ENCODE measurements at regions not wholly inside any gene's neighbourhood (a gene's known extent, or its start where the extent isn't known, plus 50 kb on each side); places are given as distances from the start of the nearest gene placed in this dataset.
"Not testable (repeated sequence)": the region's sequence is repeated elsewhere in the genome, so short reads cannot be mapped to it uniquely, and the experiment has no call there.

DNA sequence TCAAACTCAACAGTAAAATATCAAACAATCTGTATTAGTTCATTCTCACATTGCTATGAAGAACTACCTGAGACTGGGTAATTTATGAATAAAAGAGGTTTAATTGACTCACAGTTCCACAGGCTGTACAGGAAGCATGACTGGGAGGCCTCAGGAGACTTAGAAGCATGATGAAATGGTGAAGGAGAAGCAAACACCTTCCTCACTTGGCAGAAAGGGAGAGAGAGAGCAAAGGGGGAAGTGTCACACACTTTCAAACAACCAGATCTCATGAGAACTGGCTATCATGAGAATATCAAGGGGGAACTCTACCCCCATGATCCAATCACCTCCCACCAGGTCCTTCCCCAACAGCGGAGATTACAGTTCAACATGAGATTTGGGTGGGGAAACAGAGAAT, 198.5 kb upstream of the CRIM1 start:
- not testable (repeated sequence) for DNase-seq

GRCh38 chr2:36147670-36148390, 207.7 kb upstream of the CRIM1 start:
- DNase-seq, result no peak

DNA sequence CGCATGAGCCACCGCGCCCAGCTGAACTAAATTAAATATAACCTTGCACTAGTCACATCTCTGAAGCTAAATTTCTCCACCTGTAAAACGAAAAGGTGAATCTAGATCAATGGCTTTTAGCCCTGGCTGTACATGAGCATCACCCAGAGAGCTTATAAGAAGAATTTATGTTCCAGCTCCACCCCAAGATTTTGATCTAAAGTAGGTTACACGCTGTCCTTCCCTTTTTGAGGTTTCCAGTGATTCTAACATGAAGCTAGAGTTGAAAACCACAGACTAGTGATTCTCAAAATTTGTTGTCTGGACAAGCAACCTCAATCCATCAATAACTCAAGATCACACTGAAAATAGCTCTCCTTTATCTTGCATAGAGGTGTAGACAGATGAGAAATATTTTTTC, 208.8 kb upstream of the CRIM1 start:
- DNase-seq, result no peak

- DNase-seq, result no peak
Measured at GRCh38 chr2:36140391-36140790, 215.2 kb upstream of the CRIM1 start.

DNA sequence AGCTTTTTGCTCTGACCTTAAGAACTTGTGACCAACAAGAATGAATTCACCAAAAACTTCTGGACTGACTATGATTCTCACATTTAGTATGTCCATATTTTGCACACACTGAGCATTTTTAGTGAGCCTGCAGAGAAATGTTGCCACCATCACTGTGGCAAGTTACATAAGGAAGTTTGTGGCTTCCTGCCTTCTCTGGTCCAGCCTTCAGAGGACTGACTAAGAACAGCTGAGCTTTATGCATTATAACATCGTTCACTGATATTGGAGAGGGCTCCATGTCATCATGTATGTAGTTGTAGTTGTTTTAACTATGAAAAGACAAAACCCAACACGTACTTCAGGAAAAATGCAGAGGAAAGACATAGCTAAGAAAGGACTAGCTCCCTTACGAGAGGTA, 218.0 kb upstream of the CRIM1 start:
- no peak for DNase-seq

DNA sequence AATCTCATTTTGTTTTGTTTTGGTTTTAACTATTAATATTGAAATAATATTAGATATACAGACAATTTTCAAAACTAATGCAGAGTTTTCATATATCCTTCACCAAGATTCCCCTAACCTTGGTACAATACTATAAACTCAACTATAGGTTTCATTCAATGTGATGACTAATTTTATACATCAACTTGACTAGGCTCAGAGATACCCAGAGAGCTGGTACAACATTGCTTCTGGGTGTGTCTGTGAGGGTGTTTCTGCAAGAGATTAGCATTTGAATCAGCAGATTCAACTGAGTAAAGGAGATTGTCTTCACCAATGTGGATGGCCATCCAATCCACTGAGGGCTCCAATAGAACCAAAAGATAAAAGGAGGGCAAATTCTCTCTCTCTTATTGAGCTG, 221.3 kb upstream of the CRIM1 start:
- no peak for DNase-seq

GRCh38 chr2:36128359-36128758, 227.2 kb upstream of the CRIM1 start:
- DNase-seq, result no peak

- DNase-seq, result no peak
Measured at GRCh38 chr2:36125702-36126101, 229.9 kb upstream of the CRIM1 start.

GRCh38 chr2:36123995-36124394, 231.6 kb upstream of the CRIM1 start:
- no peak for DNase-seq

DNA sequence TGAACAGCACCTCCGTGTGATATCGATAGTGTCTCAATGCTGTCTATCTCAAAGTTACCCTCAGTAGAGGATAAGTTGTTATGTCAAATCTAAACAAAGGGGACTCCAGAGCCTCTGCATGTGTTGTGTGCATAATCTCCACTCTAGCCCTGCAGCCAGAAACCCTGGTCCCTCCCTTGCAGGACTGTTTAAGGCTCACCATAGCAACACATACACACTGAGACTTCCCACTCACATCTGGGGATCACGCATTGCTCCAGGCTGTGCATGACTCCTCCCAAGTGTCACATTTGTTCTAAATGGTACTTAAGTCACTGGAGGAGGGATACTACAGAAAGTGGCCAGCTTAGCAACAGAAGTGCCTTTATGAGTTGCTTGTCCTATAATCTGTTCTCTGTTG, 258.6 kb upstream of the CRIM1 start:
- DNase-seq, result no peak

DNA sequence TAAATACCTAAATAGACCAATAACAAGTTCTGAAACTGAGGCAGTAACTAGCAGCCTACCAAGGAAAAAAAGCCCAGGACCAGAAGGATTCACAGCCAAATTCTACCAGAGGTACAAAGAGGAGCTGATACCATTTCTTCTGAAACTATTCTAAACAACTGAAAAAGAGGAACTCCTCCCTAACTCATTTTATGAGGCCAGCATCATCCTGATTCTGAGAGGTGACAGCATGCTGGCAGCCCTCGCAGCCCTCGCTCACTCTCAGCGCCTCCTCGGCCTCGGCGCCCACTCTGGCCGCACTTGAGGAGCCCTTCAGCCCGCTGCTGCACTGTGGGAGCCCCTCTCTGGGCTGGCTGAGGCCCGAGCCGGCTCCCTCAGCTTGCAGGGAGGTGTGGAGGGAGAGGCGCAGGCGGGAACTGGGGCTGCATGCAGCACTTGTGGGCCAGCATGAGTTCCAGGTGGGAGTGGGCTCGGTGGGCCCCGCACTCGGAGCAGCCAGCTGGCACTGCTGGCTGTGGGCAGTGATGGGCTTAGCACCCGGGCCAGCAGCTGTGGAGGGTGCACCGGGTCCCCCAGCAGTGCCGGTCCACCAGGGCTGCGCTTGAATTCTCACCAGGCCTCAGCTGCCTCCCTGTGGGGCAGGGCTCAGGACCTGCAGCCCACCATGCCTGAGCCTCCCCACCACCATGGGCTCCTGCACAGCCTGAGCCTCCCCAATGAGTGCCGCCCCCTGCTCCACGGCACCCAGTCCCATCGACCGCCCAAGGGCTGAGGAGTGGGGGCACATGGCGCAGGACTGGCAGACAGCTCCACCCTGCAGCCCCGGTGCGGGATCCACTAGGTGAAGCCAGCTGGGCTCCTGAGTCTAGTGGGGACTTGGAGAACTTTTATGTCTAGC, 263.5 kb upstream of the CRIM1 start:
- DNase-seq, result not testable (repeated sequence)

DNA sequence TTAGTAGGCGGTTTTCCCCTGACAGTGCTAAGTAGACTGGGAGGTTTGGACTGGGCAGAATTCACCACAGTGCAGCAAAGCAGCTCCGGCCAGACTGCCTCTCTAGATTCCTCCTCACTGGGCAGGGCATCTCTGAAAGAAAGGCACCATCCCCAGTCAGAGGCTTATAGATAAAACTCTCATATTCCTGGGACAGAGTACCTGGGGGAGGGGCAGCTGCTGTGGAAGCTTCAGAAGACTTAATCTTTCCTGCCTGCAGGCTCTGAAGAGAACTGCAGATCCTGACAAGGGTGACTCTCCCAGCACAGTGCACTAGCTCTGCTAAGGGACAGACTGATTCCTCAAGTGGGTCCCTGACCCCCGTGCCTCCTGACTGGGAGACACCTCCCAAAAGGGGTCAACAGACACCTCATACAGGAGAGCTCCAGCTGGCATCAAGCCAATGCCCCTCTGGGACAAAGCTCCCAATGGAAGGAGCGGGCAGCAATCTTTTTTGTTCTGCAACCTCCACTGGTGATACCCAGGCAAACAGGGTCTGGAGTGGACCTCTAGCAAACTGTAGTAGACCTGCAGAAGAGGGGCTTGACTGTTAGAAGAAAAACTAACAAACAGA, 266.8 kb upstream of the CRIM1 start:
- DNase-seq, result no peak

DNA sequence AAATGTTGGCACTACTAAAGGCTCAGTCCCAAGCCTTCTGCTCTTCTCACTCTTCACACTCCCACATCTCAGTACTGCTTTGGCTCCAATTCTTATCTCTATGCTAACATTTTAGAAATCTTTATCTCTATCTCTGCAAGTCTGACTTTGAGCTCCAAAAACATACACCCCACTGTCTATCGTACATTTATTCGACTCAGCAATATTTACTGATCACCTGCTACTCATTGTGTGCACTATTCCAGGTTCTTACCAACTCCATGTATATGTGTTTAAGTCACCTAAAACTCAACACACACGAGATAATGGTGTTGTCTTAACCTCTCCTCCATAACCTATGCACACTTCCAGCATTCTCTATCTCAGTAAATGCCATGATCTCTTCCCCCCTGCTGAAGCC, 268.2 kb upstream of the CRIM1 start:
- no peak for DNase-seq

GRCh38 chr2:36079793-36080192, 275.8 kb upstream of the CRIM1 start:
- DNase-seq, result no peak

- no peak for DNase-seq
Measured at GRCh38 chr2:36074008-36074407, 281.6 kb upstream of the CRIM1 start.

DNA sequence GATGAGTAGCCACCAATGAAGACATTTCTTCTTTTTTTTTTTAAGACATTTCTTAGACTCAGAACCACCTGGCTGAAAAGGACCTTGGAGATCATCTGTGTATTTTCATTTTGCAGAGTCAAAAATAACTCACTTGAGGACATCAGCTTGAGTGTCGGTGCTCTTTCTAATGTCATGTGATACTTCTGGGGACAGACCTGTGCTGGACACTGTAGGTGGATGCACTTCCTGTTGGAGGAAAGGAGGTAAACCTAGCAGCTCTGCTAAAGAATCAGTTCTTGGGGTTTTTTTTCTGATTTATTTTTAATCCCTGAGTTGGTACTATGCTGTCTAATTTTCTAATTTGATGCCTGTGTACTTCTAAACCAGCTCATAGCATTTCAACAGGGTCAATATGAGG, 283.9 kb upstream of the CRIM1 start:
- DNase-seq, result no peak

DNA sequence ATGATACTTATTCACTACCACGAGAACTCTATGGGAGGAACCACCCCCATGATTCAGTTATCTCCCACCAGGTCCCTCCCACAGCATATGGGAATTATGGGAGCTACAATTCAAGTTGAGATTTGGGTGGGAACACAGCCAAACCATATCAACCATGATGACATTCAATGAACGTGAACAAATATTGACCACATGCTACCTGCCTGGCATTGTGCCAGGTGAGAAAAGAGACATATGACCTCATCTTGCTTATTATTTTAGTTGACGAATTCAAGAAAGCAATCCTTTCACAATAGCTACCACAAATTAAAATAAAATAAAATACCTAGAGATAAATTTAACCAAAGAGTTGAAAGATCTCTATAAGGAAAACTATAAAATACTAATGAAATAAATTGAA, 286.5 kb upstream of the CRIM1 start:
- DNase-seq, result no peak

- no peak for DNase-seq
Measured at GRCh38 chr2:36068086-36068485, 287.5 kb upstream of the CRIM1 start.

DNA sequence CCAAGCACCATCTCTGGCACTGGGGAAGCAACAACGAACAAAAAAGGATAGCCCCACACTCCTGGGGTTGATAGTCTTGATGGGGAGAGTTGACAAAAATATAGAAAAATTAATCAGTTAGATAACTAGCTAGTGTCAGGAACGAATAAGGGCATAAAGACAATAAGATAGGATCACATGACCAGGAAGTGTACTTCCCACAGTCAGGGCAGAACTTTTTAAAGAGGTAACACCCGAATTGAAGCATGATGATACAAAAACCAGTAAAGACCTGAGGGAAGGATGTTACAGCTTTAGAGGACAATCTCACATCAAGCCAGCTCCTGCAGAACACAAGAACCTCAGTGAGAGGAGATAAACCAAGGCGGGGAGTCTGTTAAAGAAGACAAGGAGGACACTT, 295.4 kb upstream of the CRIM1 start:
- no peak for DNase-seq

GRCh38 chr2:36059691-36060090, 295.9 kb upstream of the CRIM1 start:
- no peak for DNase-seq

- DNase-seq, result no peak
Measured at GRCh38 chr2:36058953-36059352, 296.6 kb upstream of the CRIM1 start.

DNA sequence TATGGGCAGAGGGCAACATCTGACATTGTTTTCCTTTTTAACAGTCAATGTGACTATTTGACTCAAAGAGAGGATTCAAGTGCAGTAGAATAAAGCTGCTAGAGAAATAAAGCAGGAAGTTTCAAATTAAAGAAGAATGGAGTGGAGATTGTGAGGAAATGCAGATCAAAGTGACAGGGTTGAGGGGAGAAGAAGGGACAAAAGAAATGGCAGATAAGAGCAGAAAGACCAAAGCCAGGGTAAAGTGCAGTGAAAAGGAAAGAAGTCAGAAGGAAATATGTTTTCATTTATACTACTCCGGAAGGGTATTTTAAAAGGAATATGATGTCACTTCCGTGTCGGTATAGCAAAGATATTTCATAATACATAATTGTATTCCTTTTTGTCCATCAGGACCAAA, 297.5 kb upstream of the CRIM1 start:
- no peak for DNase-seq

GRCh38 chr2:36052819-36053218, 302.8 kb upstream of the CRIM1 start:
- DNase-seq, result no peak

DNA sequence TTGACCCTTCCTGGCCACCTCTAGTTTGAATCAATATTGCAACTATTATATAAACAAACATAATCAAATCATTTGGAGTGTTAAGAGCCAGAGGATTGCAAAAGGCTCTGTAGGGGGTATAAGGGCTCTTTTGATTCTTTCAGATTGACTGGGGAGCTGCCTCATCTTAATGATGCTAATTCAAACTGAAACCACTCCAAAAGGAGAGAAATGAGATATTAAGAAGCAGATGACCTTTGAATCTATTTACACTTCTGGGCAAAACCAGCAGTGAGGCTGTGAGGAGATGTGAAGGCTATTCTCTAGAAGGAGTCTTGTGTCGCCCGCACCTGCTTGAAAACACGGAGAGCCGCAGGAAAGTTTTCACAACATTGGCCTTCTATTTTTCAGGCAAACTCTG, 311.2 kb upstream of the CRIM1 start:
- DNase-seq, result no peak
